ENCODE measurements at regions not wholly inside any gene's neighbourhood (a gene's known extent, or its start where the extent isn't known, plus 50 kb on each side); places are given as distances from the start of the nearest gene placed in this dataset.

- intact Hi-C loops (cut with DNase I): no loop called here
- Histone ChIP-seq H3K4me1 (no peaks in the 10 kb centered on the region), H3K27me3 (ENCODE audit: low read depth) (no peaks in the 10 kb centered on the region), H3K9me3 (no peaks in the 10 kb centered on the region), H3K27ac (no peak overlapping the region), H3K36me3 (no peaks in the 10 kb centered on the region), H3K4me3 (no peak overlapping the region)
- ATAC-seq (no peak), DNase-seq (no peak)
- TF ChIP-seq, protein P1, sequence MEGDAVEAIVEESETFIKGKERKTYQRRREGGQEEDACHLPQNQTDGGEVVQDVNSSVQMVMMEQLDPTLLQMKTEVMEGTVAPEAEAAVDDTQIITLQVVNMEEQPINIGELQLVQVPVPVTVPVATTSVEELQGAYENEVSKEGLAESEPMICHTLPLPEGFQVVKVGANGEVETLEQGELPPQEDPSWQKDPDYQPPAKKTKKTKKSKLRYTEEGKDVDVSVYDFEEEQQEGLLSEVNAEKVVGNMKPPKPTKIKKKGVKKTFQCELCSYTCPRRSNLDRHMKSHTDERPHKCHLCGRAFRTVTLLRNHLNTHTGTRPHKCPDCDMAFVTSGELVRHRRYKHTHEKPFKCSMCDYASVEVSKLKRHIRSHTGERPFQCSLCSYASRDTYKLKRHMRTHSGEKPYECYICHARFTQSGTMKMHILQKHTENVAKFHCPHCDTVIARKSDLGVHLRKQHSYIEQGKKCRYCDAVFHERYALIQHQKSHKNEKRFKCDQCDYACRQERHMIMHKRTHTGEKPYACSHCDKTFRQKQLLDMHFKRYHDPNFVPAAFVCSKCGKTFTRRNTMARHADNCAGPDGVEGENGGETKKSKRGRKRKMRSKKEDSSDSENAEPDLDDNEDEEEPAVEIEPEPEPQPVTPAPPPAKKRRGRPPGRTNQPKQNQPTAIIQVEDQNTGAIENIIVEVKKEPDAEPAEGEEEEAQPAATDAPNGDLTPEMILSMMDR (IDR thresholded peaks at IDR 0.05): no peak
These were observed 825.4 kb downstream of the PCDH18 start for GRCh38 chr4:136706942-136707341.

DNA sequence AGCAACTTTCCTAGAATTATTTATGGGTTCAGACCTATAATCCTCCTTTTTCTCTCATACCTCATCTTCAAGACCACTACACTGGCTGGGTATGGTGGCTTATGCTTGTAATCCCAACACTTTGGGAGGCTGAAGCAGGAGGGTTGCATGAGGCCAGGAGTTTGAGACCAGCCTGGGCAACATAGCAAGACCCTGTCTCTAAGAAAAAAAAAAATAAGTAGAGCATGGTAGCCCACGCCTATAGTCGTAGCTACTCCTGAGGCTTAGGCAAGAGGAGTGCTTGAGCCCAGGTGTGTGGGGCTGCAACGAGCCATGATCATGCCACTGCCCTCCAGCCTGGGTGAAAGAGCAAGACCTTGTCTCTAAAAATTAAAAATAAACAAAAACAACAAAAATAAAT is 832.4 kb downstream of the PCDH18 start:
- Histone ChIP-seq H3K9me3 (no peaks in the 10 kb centered on the region), H3K27me3 (ENCODE audit: low read depth) (no peaks in the 10 kb centered on the region), H3K27ac (no peak overlapping the region), H3K36me3 (no peaks in the 10 kb centered on the region), H3K4me1 (no peaks in the 10 kb centered on the region), H3K4me3 (no peak overlapping the region)
- intact Hi-C loops (cut with DNase I): no loop called here
- TF ChIP-seq, protein P1 (IDR thresholded peaks at IDR 0.05): no peak
- no peak for ATAC-seq
- no peak for DNase-seq

DNA sequence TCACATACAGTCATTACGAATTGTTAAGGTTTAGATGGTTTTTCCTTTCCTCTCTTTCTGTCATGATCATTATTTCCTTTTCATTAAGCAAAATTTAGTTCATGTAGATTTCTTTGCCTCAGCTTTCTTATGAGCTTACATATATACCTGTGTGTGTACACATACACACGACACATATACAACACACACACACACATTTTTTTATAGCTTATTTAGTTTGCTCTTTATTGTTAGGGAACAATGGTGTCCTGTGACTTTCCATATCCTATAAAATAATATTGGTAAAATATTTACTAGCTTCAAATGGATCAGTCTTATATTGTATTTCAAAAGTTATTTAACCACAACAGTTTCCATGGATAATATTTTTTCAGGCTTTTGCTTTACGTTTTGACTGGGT is 840.7 kb downstream of the PCDH18 start:
- Histone ChIP-seq H3K36me3 (no peaks in the 10 kb centered on the region), H3K4me3 (no peak overlapping the region), H3K27me3 (ENCODE audit: low read depth) (no peaks in the 10 kb centered on the region), H3K4me1 (no peaks in the 10 kb centered on the region), H3K9me3 (no peaks in the 10 kb centered on the region), H3K27ac (no peak overlapping the region)
- no peak for ATAC-seq
- TF ChIP-seq, protein P1 (IDR thresholded peaks at IDR 0.05): no peak
- no peak for DNase-seq
- intact Hi-C loops (cut with DNase I): no loop called here

DNA sequence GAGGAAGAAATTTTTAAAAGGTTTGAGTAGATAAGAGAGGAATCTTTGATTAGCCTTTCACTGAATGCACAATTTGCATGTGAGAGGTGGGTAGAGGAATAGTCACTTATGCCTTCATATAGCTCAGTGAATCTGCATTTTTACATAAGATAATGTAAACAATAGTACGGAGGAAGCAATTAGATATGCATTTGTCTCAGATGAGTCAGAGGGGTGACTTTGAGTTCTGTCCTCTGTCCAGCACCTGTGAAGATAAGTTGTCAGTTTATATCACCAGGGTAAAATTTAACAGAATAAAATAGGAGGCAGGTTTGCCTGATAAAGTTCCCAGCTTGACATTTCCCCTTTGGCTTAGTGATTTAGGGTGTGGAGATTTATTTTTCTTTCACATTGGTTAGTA is 841.9 kb downstream of the PCDH18 start:
- TF ChIP-seq, protein P1 (IDR thresholded peaks at IDR 0.05): no peak
- ATAC-seq: no peak

GRCh38 chr4:136687596-136687995 is 844.7 kb downstream of the PCDH18 start:
- Histone ChIP-seq H3K4me3 (no peak overlapping the region), H3K27me3 (ENCODE audit: low read depth) (no peaks in the 10 kb centered on the region), H3K4me1 (no peaks in the 10 kb centered on the region), H3K36me3 (no peaks in the 10 kb centered on the region), H3K27ac (no peak overlapping the region), H3K9me3 (no peaks in the 10 kb centered on the region)
- TF ChIP-seq, protein P1 (IDR thresholded peaks at IDR 0.05): no peak
- DNase-seq (no peak), ATAC-seq (no peak)
- intact Hi-C loops (cut with DNase I): no loop called here

More for the DNA sequence above, 841.9 kb downstream of the PCDH18 start:
- no peaks in the 10 kb centered on the region for H3K36me3 ChIP-seq
- H3K4me1 ChIP-seq: no peaks in the 10 kb centered on the region
- H3K9me3 ChIP-seq: no peaks in the 10 kb centered on the region
- no peak overlapping the region for H3K27ac ChIP-seq
- no peaks in the 10 kb centered on the region for H3K27me3 ChIP-seq (ENCODE audit: low read depth)
- no peak for DNase-seq
- intact Hi-C loops (cut with DNase I): no loop called here
- no peak overlapping the region for H3K4me3 ChIP-seq

GRCh38 chr4:136687118-136687517 is 845.2 kb downstream of the PCDH18 start:
- intact Hi-C loops (cut with DNase I): no loop called here
- no peaks in the 10 kb centered on the region for H3K27me3 ChIP-seq (ENCODE audit: low read depth)
- H3K4me1 ChIP-seq: no peaks in the 10 kb centered on the region
- no peaks in the 10 kb centered on the region for H3K36me3 ChIP-seq
- no peaks in the 10 kb centered on the region for H3K9me3 ChIP-seq
- H3K27ac ChIP-seq: no peak overlapping the region
- TF ChIP-seq, protein P1 (IDR thresholded peaks at IDR 0.05): no peak
- no peak overlapping the region for H3K4me3 ChIP-seq
- ATAC-seq: no peak
- DNase-seq: no peak

Measured in lower lobe of right lung (tissue), 2 donors.